Liver (tissue), 3 donors: ENCODE measurements at regions not wholly inside any gene's neighbourhood (a gene's known extent, or its start where the extent isn't known, plus 50 kb on each side); places are given as distances from the start of the nearest gene placed in this dataset.

Experiments used
- RAD21 ChIP-seq, 2 donors: IDR thresholded peaks; 2 replicates each; pipeline ENCODE4 v1.6.1; 2016; ENCODE audit warnings: antibody characterized with exemption in 2 of 2, mild to moderate bottlenecking in 2 of 2
- RXRA ChIP-seq, 2 donors: IDR thresholded peaks; 2 replicates each; pipeline ENCODE4 v1.6.1; 2017 to 2018; ENCODE audit warnings: antibody characterized with exemption in 2 of 2, mild to moderate bottlenecking in 1 of 2
- TF ChIP-seq, protein P1 (sequence below): IDR thresholded peaks from 2 replicates; pipeline ENCODE4 v1.6.1; 2016; ENCODE audit warnings: antibody characterized with exemption
- TF ChIP-seq, protein P2 (sequence below): fragments of 150-350 bp; IDR thresholded peaks from 2 replicates; pipeline ENCODE4 v1.5.1; 2017; ENCODE audit warnings: improper control_type of control experiment, low read depth, low read length; ENCODE audit not compliant: missing input control
- TF ChIP-seq, protein P3 (sequence below): IDR thresholded peaks from 2 replicates; pipeline ENCODE4 v1.6.1; 2016; ENCODE audit warnings: antibody characterized with exemption
- donor health status: healthy.
- donor health status: healthy.

DNA sequence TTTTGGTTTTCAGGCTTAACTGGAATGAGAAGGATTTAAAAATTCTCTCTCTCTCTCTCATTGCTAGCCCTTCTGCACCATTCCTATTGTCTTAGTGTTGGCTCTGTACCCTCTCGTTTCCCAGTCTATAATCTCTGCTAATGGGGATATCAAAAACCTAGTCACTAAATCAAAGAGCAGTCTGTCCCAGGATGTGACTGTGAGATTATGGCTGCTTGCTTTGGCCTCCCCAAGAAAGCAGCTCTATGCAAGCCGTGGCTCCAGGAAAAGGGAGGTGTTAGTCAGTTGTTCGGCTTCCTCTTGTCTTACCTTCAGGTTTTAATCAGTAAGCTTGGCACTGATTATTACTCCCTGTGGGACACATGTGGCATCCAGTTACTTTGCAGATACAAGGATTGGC is 468.8 kb downstream of the USP25 start:
- TF ChIP-seq RAD21 (IDR thresholded peaks at IDR 0.05) (no peak), RXRA (IDR thresholded peaks at IDR 0.05) (no peak)
- TF ChIP-seq, protein P1, sequence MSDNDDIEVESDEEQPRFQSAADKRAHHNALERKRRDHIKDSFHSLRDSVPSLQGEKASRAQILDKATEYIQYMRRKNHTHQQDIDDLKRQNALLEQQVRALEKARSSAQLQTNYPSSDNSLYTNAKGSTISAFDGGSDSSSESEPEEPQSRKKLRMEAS = no peak
- TF ChIP-seq, protein P2, sequence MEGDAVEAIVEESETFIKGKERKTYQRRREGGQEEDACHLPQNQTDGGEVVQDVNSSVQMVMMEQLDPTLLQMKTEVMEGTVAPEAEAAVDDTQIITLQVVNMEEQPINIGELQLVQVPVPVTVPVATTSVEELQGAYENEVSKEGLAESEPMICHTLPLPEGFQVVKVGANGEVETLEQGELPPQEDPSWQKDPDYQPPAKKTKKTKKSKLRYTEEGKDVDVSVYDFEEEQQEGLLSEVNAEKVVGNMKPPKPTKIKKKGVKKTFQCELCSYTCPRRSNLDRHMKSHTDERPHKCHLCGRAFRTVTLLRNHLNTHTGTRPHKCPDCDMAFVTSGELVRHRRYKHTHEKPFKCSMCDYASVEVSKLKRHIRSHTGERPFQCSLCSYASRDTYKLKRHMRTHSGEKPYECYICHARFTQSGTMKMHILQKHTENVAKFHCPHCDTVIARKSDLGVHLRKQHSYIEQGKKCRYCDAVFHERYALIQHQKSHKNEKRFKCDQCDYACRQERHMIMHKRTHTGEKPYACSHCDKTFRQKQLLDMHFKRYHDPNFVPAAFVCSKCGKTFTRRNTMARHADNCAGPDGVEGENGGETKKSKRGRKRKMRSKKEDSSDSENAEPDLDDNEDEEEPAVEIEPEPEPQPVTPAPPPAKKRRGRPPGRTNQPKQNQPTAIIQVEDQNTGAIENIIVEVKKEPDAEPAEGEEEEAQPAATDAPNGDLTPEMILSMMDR = no peak
- TF ChIP-seq, protein P3, sequence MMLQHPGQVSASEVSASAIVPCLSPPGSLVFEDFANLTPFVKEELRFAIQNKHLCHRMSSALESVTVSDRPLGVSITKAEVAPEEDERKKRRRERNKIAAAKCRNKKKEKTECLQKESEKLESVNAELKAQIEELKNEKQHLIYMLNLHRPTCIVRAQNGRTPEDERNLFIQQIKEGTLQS = no peak
